GM10266 (cell line): ENCODE measurements at regions not wholly inside any gene's neighbourhood (a gene's known extent, or its start where the extent isn't known, plus 50 kb on each side); places are given as distances from the start of the nearest gene placed in this dataset.

Experiments
- DNase-seq: peaks from one replicate; pipeline ENCODE4 v3.0.0; 2012; ENCODE audit errors: extremely low spot score
- TF ChIP-seq, protein P1 (sequence below): IDR thresholded peaks from 2 replicates; pipeline ENCODE4 v1.5.1; 2012; ENCODE audit warnings: mild to moderate bottlenecking, low read depth; ENCODE audit not compliant: control insufficient read depth, insufficient read depth; ENCODE audit errors: missing control alignments

DNA sequence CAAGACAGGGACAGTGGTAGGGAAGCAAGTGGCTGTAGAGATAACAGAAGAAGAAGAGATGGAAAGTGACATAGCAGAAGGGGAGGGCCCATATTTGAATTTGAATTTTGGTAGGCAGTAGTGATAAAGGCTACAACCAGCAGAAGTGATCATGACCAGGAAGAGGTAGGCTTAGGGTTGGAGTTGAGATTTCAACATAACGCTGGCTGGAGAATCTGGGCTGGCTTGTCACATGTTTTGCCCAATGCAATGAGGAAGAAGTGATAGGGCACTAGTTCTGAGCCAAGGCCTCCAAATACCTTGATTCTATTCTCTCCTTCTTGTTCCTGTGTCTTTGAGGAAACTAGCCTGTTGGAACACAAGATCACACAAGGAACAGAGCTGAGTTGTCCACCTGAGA, 69.4 kb downstream of the SCG2 start:
- no peak for DNase-seq
- TF ChIP-seq, protein P1, sequence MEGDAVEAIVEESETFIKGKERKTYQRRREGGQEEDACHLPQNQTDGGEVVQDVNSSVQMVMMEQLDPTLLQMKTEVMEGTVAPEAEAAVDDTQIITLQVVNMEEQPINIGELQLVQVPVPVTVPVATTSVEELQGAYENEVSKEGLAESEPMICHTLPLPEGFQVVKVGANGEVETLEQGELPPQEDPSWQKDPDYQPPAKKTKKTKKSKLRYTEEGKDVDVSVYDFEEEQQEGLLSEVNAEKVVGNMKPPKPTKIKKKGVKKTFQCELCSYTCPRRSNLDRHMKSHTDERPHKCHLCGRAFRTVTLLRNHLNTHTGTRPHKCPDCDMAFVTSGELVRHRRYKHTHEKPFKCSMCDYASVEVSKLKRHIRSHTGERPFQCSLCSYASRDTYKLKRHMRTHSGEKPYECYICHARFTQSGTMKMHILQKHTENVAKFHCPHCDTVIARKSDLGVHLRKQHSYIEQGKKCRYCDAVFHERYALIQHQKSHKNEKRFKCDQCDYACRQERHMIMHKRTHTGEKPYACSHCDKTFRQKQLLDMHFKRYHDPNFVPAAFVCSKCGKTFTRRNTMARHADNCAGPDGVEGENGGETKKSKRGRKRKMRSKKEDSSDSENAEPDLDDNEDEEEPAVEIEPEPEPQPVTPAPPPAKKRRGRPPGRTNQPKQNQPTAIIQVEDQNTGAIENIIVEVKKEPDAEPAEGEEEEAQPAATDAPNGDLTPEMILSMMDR: no peak

DNA sequence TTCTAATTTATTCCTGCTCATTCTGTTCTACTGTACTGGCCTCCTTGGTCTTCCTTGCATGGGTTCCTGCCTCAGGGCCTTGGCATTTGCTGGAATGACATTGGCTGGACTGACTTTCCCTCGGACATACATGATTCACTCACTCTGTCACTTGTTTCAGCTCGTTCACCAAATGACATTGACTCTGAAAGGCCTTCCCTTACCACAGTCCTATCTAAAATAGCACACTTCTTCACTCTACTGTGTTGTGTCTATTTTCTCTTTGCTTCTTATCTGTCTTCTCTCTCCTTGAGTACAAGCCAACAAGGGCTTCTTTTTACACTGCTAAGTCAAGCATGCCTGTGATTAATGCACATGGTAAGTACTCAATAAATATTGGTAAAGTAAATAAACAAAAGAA, 65.6 kb downstream of the SCG2 start:
- no peak for DNase-seq
- TF ChIP-seq, protein P1: no peak

DNA sequence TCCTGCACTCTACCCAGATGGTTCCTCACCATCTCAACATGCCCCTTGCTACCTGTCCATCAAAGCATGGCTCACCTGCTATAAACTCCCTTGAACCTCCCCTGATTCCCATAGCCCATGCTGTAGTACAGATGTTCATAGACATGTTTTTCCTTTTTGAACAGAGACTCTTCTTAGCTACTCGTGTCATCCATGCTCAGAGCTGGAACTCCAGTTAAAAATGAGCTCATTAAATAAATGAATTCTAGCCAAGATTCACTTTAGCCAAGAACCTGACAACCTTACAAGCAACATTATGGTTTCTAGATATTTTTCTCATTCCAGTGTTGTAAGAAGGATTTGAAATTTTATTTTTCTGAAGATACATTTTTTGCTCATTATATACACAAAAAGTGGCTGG, 65.0 kb downstream of the SCG2 start:
- no peak for DNase-seq
- TF ChIP-seq, protein P1: no peak

DNA sequence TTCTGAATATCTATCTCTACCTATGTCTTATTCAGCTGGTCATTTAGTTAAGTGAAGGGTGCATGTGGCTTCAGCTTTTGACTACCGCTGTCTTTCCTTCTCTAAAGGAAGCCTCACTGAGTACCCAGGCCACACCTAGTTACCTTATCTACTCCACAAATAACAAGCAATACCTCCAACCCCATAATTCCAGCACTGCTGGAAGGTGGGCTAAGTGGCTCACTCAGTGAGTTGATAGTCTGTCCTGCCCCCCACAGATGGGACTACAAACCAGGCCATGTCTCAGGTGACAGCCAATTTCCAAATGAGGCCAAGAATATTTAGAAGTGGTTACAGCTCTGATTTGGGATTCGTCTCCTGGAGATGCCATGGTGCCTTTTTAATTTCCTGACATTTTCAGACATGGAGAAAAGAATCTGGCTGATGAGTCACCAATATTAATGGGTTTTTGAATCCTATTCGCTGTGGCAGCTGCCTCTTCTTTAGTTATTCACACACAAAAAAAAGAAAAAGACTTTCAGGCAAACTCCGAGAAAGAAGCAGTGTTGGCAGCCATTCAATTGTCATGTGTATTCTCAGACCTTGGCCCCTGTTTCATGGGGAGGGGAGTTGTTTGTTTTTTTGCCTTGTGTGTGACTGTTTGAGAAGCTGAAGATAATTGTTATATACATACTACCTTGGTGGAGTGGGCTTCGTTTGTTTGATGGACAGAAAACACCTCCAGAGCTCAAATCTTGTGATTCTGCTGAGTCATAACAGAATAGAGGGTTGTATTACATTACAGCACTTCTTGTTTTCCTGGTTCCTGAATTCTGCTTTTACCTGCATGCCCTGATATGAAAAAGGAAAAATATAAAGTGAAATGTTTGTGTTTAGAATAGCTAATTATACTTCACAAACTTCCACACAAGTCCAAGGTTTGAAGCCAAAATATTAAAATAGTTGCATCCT, 64.2 kb downstream of the SCG2 start:
- TF ChIP-seq, protein P1: no peak
- DNase-seq: no peak

DNA sequence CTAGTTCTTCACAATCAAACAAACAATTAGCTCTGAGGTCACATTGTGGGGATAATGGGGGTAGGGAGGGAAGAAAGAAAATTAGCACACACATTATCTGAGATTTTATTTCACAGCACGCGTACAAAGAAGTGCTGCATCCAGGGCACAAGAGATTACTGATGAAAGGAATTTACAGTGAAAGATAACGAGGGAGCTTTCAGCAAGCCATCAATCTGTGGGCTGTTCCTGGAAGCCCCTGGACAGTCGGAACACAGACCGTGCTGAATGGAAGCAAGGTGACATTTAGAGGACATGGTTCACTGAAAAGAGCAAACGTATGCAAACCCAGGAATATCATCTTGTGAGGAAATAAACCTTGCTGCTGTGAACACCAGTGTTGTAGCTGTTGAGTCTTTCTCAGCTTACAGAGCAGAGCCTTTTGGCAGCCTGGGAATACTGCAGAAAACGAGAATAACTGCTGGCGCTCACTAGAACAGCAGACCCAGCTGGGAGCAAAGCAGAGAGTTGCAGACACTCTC, 63.2 kb downstream of the SCG2 start:
- TF ChIP-seq, protein P1: no peak
- DNase-seq: no peak

DNA sequence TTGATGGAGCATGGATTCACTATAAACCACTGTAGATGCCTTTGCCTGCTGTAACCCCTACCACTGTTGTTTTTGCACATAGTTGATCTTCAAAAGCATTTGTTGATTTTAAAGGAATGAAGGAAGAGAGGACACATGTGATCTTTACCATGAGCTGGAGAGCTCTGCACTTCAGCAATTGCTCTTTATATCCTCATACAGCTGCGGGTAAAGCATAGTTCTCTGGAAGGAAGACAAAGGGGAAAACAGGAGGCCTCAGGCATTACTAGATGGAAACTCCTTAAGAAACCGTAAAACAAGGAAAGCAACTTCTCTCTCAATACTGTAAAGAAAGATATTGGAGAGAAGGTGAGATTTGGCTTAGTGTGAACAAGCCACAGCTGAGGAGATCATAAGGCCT, 60.6 kb downstream of the SCG2 start:
- TF ChIP-seq, protein P1: no peak
- no peak for DNase-seq

DNA sequence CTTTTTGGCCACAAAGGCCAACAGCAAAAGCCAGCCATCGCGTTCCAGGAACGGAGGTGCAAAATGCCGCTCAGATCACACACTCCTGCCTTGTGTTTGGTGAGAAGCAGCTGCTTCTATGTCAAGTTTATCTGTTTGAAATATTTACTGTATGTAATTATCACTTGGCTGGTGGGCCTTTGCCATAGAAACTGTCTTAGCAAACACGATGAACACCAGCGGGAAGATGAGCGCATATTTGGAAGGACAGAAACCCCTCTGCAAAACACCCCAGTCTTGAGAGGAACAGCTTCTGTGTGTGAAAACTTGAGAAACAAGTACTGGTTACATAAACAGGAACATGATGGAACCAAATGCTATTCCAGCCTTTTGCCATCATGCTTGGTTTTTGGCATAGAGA, 59.7 kb downstream of the SCG2 start:
- TF ChIP-seq, protein P1: no peak
- no peak for DNase-seq
